MM.1S (cell line): ENCODE measurements at regions not wholly inside any gene's neighbourhood (a gene's known extent, or its start where the extent isn't known, plus 50 kb on each side); places are given as distances from the start of the nearest gene placed in this dataset.

Experiments used
- DNase-seq: peaks from one replicate; pipeline ENCODE4 v3.0.0-alpha.2; 2015
- H2AFZ ChIP-seq: fragments of 300-600 bp; sonication (generic); 2 replicates; pipeline ENCODE4 v1.6.0; 2016; ENCODE audit warnings: antibody characterized with exemption, low read length
- H3F3A ChIP-seq: fragments of 300-600 bp; sonication (generic); 2 replicates; pipeline ENCODE4 v1.6.1; 2016; ENCODE audit warnings: mild to moderate bottlenecking, antibody characterized with exemption, low read length, moderate library complexity, mixed read lengths; ENCODE audit not compliant: insufficient read depth
- H3K27ac ChIP-seq: fragments of 300-600 bp; sonication (generic); 2 replicates; pipeline ENCODE4 v1.5.1; 2016; ENCODE audit warnings: mild to moderate bottlenecking, low read length
- H3K27me3 ChIP-seq: fragments of 300-600 bp; sonication (generic); replicated peaks from 2 replicates; pipeline ENCODE4 v1.6.0; 2016; ENCODE audit warnings: low read length; ENCODE audit not compliant: insufficient read depth
- H3K36me3 ChIP-seq: fragments of 300-600 bp; sonication (generic); replicated peaks from 2 replicates; pipeline ENCODE4 v1.6.1; 2016; ENCODE audit warnings: mild to moderate bottlenecking, low read length, mixed read lengths; ENCODE audit not compliant: insufficient read depth
- H3K4me1 ChIP-seq: fragments of 300-600 bp; sonication (generic); 2 replicates; pipeline ENCODE4 v1.6.1; 2016; ENCODE audit warnings: low read length, mixed read lengths
- H3K4me2 ChIP-seq: fragments of 300-600 bp; sonication (generic); 2 replicates; pipeline ENCODE4 v1.6.0; 2016; ENCODE audit warnings: low read depth, low read length
- H3K4me3 ChIP-seq: fragments of 300-600 bp; sonication (generic); 2 replicates; pipeline ENCODE4 v1.5.1; 2016; ENCODE audit warnings: low read length, mixed read lengths
- H3K79me2 ChIP-seq: fragments of 300-600 bp; sonication (generic); 2 replicates; pipeline ENCODE4 v1.6.1; 2016; ENCODE audit warnings: mixed run types, low read length, mixed read lengths
- H3K9ac ChIP-seq: fragments of 300-600 bp; sonication (generic); 2 replicates; pipeline ENCODE4 v1.6.1; 2016; ENCODE audit warnings: low read length, mixed read lengths
- H3K9me2 ChIP-seq: fragments of 300-600 bp; sonication (generic); replicated peaks from 2 replicates; pipeline ENCODE4 v1.6.1; 2016; ENCODE audit warnings: mild to moderate bottlenecking, low read length, mixed read lengths; ENCODE audit not compliant: insufficient read depth
- H3K9me3 ChIP-seq: fragments of 300-600 bp; sonication (generic); replicated peaks from 2 replicates; pipeline ENCODE4 v1.6.1; 2016; ENCODE audit warnings: mild to moderate bottlenecking, low read length, mixed read lengths; ENCODE audit not compliant: insufficient read depth
- H4K20me1 ChIP-seq: fragments of 300-600 bp; sonication (generic); 2 replicates; pipeline ENCODE4 v1.6.1; 2016; ENCODE audit warnings: mild to moderate bottlenecking, low read length, moderate library complexity, mixed read lengths; ENCODE audit not compliant: insufficient read depth
- EZH2 ChIP-seq: fragments of 300-600 bp; sonication (generic); optimal IDR thresholded peaks from 2 replicates; pipeline ENCODE3; 2017; ENCODE audit warnings: low read depth, mild to moderate bottlenecking, antibody characterized with exemption, low read length, mixed read lengths
- EZH2phosphoT487 ChIP-seq: fragments of 300-600 bp; sonication (generic); IDR thresholded peaks from 2 replicates; pipeline ENCODE4 v1.6.1; 2018; ENCODE audit warnings: antibody characterized with exemption, low read length
- TF ChIP-seq, protein P1 (sequence below): fragments of 300-600 bp; sonication (generic); IDR thresholded peaks from 2 replicates; pipeline ENCODE4 v1.5.1; 2016; ENCODE audit warnings: antibody characterized with exemption, low read length, mixed read lengths

DNA sequence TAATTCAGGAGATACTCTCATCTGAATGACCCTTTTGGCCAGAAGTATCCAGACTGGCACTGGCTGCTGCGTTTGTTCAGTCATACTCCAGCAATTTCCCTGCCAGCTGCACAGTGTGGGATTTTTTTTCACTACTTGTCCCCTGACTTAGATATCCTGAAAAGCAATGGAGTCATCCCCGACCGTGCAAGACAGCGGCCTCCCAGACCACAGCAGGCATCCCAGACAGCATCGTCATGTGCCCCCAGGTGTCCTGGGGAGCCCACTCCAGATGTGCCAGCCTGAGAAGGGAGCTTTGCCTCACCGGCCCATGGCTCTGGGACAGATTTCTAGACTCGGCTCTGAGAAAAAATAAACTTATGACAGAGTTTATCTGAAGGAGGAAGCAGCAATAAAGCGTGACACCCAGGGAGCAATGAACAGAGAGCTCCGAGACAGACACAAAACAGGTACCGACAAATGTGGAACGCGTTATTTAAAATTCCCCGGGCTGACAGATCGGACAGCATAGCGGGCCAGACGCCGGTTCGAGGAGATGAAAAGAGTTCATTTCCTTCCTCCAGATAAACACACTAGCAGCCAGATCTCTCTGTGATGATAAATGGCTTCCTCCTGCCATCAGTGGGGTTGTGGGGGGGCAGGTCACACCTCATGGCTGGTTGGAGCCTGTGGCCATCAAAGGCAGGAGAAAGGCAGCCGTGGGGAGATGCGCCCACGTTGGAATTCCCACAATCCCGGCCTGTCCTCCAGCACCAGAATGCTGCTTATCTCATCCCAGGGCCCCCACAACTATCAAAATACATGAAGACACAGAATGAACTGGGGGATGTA lies 106.4 kb upstream of the FGF3 start:
- Histone ChIP-seq H3K4me3 (no peak overlapping the region), H3K9ac (no peak overlapping the region), H4K20me1 (no peaks in the 10 kb centered on the region), H3K4me1 (no peaks in the 10 kb centered on the region), H3K9me3 (no peaks in the 10 kb centered on the region), H3K4me2 (no peak overlapping the region), H3K27ac (no peak overlapping the region), H3K27me3 (peaks cover 95% of the 10 kb centered on the region), H2AFZ (no peak overlapping the region), H3F3A (no peaks in the 10 kb centered on the region), H3K36me3 (no peaks in the 10 kb centered on the region), H3K79me2 (no peaks in the 10 kb centered on the region), H3K9me2 (no peaks in the 10 kb centered on the region)
- no peak for DNase-seq
- TF ChIP-seq EZH2phosphoT487 (no peak), EZH2 (no peak)
- TF ChIP-seq, protein P1, sequence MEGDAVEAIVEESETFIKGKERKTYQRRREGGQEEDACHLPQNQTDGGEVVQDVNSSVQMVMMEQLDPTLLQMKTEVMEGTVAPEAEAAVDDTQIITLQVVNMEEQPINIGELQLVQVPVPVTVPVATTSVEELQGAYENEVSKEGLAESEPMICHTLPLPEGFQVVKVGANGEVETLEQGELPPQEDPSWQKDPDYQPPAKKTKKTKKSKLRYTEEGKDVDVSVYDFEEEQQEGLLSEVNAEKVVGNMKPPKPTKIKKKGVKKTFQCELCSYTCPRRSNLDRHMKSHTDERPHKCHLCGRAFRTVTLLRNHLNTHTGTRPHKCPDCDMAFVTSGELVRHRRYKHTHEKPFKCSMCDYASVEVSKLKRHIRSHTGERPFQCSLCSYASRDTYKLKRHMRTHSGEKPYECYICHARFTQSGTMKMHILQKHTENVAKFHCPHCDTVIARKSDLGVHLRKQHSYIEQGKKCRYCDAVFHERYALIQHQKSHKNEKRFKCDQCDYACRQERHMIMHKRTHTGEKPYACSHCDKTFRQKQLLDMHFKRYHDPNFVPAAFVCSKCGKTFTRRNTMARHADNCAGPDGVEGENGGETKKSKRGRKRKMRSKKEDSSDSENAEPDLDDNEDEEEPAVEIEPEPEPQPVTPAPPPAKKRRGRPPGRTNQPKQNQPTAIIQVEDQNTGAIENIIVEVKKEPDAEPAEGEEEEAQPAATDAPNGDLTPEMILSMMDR = no peak

DNA sequence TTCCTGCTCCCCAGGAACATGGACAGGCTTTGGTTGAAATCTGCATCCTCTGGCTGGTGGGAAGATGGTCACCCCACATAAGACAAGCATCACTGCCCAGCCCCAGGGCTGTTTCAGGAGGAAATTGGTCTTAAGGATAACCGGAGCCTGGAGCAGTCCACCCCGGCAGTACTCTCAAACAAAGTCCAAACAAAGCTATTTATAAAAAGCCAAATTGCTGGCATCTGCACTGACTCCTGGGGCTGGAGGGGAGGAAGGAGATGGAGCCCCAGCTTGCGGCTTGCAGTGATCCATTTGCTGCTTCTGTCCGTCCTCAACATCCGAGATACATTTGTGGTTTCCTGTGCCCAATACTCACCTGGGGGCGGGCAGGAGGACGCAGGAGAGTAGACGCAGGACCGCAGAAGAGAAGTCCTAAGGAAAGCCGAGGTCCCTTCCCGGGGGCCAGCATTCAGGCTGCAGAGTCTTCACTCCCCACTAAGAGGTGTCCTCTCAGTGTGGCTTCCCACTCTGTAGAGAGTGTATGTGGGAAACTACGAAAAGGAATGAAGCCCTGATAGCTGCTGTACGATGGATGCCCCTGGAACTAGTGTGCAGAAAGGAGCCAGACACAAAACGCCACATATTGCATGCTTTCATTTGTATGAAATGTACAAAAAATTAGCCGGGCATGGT lies 107.3 kb upstream of the FGF3 start:
- Histone ChIP-seq H3K79me2 (no peaks in the 10 kb centered on the region), H3K4me3 (no peak overlapping the region), H3K27me3 (peaks cover 95% of the 10 kb centered on the region), H3F3A (no peaks in the 10 kb centered on the region), H3K27ac (no peak overlapping the region), H3K36me3 (no peaks in the 10 kb centered on the region), H4K20me1 (no peaks in the 10 kb centered on the region), H3K9me2 (no peaks in the 10 kb centered on the region), H3K4me1 (no peaks in the 10 kb centered on the region), H3K4me2 (no peak overlapping the region), H3K9me3 (no peaks in the 10 kb centered on the region), H2AFZ (no peak overlapping the region), H3K9ac (no peak overlapping the region)
- TF ChIP-seq EZH2 (no peak), EZH2phosphoT487 (no peak)
- TF ChIP-seq, protein P1 = no peak
- DNase-seq = no peak

DNA sequence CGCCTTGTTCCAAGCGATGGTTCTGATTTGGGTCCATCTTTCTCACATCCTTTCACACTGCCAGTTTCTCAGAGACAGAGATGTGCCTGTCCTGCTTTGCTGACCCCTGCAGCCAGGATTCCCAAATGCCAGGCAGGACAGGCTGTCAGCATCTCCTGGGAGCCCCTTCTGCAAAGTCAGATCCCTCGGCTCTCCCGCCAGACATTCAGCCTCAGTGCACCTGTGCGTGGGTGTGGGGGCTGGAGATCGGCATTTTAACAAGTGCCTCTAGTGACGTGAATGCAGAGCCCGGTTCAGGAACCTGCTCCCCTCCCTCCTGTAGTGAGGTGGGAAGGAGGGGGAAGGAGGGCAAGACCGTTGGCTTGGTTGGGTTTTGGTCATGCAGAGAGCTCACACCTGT lies 108.9 kb upstream of the FGF3 start:
- Histone ChIP-seq H3K9me2 (no peaks in the 10 kb centered on the region), H3F3A (no peaks in the 10 kb centered on the region), H3K4me2 (no peak overlapping the region), H3K9me3 (no peaks in the 10 kb centered on the region), H3K36me3 (no peaks in the 10 kb centered on the region), H3K4me1 (no peaks in the 10 kb centered on the region), H4K20me1 (no peaks in the 10 kb centered on the region), H2AFZ (no peak overlapping the region), H3K4me3 (no peak overlapping the region), H3K27me3 (peaks cover 95% of the 10 kb centered on the region), H3K9ac (no peak overlapping the region), H3K27ac (no peak overlapping the region), H3K79me2 (no peaks in the 10 kb centered on the region)
- TF ChIP-seq EZH2phosphoT487 (no peak), EZH2 (no peak)
- TF ChIP-seq, protein P1 = no peak
- no peak for DNase-seq
